ENCODE measurements at regions not wholly inside any gene's neighbourhood (a gene's known extent, or its start where the extent isn't known, plus 50 kb on each side); places are given as distances from the start of the nearest gene placed in this dataset.

GRCh38 chr20:12623870-12624269 is 384.9 kb upstream of the SPTLC3 start:
- Histone ChIP-seq H3K9me3 (ENCODE audit: control insufficient read depth, low read depth, low read length) (no peaks in the 10 kb centered on the region), H3K79me2 (ENCODE audit: control insufficient read depth, insufficient read depth, low read length) (no peaks in the 10 kb centered on the region), H2AFZ (ENCODE audit: control insufficient read depth, low read length) (no peak overlapping the region), H4K20me1 (ENCODE audit: control insufficient read depth, extremely low read depth, insufficient read depth, low read length) (no peaks in the 10 kb centered on the region), H3K27me3 (ENCODE audit: control insufficient read depth, extremely low read depth, insufficient read depth, low read length) (no peaks in the 10 kb centered on the region), H3K9ac (ENCODE audit: control insufficient read depth, extremely low read depth, insufficient read depth, low read length) (no peak overlapping the region), H3K36me3 (ENCODE audit: control insufficient read depth in 2 of 2, extremely low read depth in 1 of 2, insufficient read depth in 2 of 2, low read length in 2 of 2) (no peaks in the 10 kb centered on the region), H3K9me1 (ENCODE audit: control insufficient read depth, extremely low read depth, insufficient read depth, low read length) (no peaks in the 10 kb centered on the region), H3K4me2 (ENCODE audit: control insufficient read depth, extremely low read depth, insufficient read depth, low read depth, low read length) (no peak overlapping the region), H3K4me3 (ENCODE audit: control insufficient read depth in 2 of 3, extremely low read depth in 1 of 3, insufficient read depth in 2 of 3, low read depth in 1 of 3, low read length in 3 of 3) (no peak overlapping the region), H3K27ac (ENCODE audit: control insufficient read depth, insufficient read depth, low read length) (no peak overlapping the region), H3K4me1 (ENCODE audit: control insufficient read depth, extremely low read depth, insufficient read depth, low read length) (no peaks in the 10 kb centered on the region)
- TF ChIP-seq EZH2 (IDR thresholded peaks at IDR 0.05; ENCODE audit: low read length) (no peak), CTCF (optimal IDR thresholded peaks at IDR 0.05 in 1 of 3, IDR thresholded peaks at IDR 0.05 in 1 of 3, conservative IDR thresholded peaks at IDR 0.05 in 1 of 3; ENCODE audit: extremely low read depth in 1 of 3, insufficient read depth in 2 of 3, low read length in 3 of 3) (no peak)
- DNase-seq (ENCODE audit: low read depth, low spot score) (no peak), FAIRE-seq (no peak)
- dilution Hi-C loops (cut with MboI; ENCODE audit: extremely low pct_ligation_motif_present, low sequenced_read_pairs), result no loop called here

GRCh38 chr20:12627485-12627884 is 381.3 kb upstream of the SPTLC3 start:
- no peak for FAIRE-seq
- dilution Hi-C loops (cut with MboI; ENCODE audit: extremely low pct_ligation_motif_present, low sequenced_read_pairs), result no loop called here
- TF ChIP-seq EZH2 (IDR thresholded peaks at IDR 0.05; ENCODE audit: low read length) (no peak), CTCF (optimal IDR thresholded peaks at IDR 0.05 in 1 of 3, IDR thresholded peaks at IDR 0.05 in 1 of 3, conservative IDR thresholded peaks at IDR 0.05 in 1 of 3; ENCODE audit: extremely low read depth in 1 of 3, insufficient read depth in 2 of 3, low read length in 3 of 3) (no peak)

More at GRCh38 chr20:12627485-12627884, 381.3 kb upstream of the SPTLC3 start:
- Histone ChIP-seq H3K79me2 (ENCODE audit: control insufficient read depth, insufficient read depth, low read length) (no peaks in the 10 kb centered on the region), H3K4me2 (ENCODE audit: control insufficient read depth, extremely low read depth, insufficient read depth, low read depth, low read length) (no peak overlapping the region), H3K27me3 (ENCODE audit: control insufficient read depth, extremely low read depth, insufficient read depth, low read length) (no peaks in the 10 kb centered on the region), H3K4me1 (ENCODE audit: control insufficient read depth, extremely low read depth, insufficient read depth, low read length) (no peaks in the 10 kb centered on the region), H3K9me3 (ENCODE audit: control insufficient read depth, low read depth, low read length) (no peaks in the 10 kb centered on the region), H4K20me1 (ENCODE audit: control insufficient read depth, extremely low read depth, insufficient read depth, low read length) (no peaks in the 10 kb centered on the region), H3K9ac (ENCODE audit: control insufficient read depth, extremely low read depth, insufficient read depth, low read length) (no peak overlapping the region), H3K4me3 (ENCODE audit: control insufficient read depth in 2 of 3, extremely low read depth in 1 of 3, insufficient read depth in 2 of 3, low read depth in 1 of 3, low read length in 3 of 3) (no peak overlapping the region), H3K27ac (ENCODE audit: control insufficient read depth, insufficient read depth, low read length) (no peak overlapping the region), H3K9me1 (ENCODE audit: control insufficient read depth, extremely low read depth, insufficient read depth, low read length) (no peaks in the 10 kb centered on the region), H2AFZ (ENCODE audit: control insufficient read depth, low read length) (no peak overlapping the region), H3K36me3 (ENCODE audit: control insufficient read depth in 2 of 2, extremely low read depth in 1 of 2, insufficient read depth in 2 of 2, low read length in 2 of 2) (no peaks in the 10 kb centered on the region)
- no peak for DNase-seq (ENCODE audit: low read depth, low spot score)
